WERI-Rb-1 (cell line): ENCODE measurements at regions not wholly inside any gene's neighbourhood (a gene's known extent, or its start where the extent isn't known, plus 50 kb on each side); places are given as distances from the start of the nearest gene placed in this dataset.
A peak's percentile ranks its signal among the peaks of the same experiment; 100 is the strongest.

ENCODE experiments used
- DNase-seq: peaks from one replicate; pipeline ENCODE4 v3.0.0-alpha.2; 2020
- H3K27ac ChIP-seq: fragments of 250-450 bp; sonication (Bioruptor Pico); 2 replicates; pipeline ENCODE4 v1.5.1; 2020; ENCODE audit warnings: mild to moderate bottlenecking, moderate library complexity
- H3K27me3 ChIP-seq: fragments of 250-450 bp; sonication (Bioruptor Pico); 2 replicates; pipeline ENCODE4 v1.5.1; 2021; ENCODE audit warnings: mild to moderate bottlenecking, low read depth, moderate library complexity; ENCODE audit not compliant: insufficient read depth, severe bottlenecking
- H3K36me3 ChIP-seq: fragments of 250-450 bp; sonication (Bioruptor Pico); 2 replicates; pipeline ENCODE4 v1.5.1; 2020; ENCODE audit warnings: mild to moderate bottlenecking, moderate library complexity
- H3K4me3 ChIP-seq: 2 replicates; pipeline ENCODE4 v1.5.1; 2011; ENCODE audit warnings: low read depth, mild to moderate bottlenecking, control low read depth, low read length
- H3K9me3 ChIP-seq: fragments of 250-450 bp; sonication (Bioruptor Pico); 2 replicates; pipeline ENCODE4 v1.5.1; 2021; ENCODE audit warnings: mild to moderate bottlenecking, moderate library complexity; ENCODE audit not compliant: severe bottlenecking
- TF ChIP-seq, protein P1 (sequence below): IDR thresholded peaks from 2 replicates; pipeline ENCODE4 v1.5.1; 2011; ENCODE audit warnings: low read depth, mild to moderate bottlenecking, control low read depth, inconsistent platforms, low read length

DNA sequence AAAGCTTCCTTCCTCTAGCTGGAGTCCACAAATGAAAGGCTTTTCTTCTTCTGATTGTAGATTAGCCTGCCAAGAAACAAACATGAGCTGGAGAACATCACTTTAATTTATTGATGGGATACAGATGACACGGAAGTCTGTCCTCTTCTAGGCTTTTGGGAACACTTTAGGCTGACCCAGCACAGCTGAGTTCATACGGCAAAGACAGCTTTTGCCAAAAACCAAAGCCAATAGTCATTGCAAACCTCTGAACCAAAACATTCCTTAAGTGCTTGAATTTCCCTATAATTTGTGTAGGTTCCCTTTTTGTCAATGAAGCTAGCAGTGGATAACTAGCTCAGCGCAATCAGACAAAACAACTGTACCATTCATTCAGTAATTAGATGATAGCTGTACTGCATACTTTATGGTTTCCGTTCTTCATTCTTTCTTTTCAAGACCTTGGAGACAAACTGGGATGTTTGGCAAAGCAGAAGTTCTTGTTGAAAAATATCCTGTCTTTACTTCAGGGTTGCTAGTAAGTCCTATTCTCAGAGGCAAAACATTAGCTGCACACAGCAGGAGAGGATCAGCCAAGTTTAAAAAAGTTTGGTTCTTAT, 95.7 kb upstream of the SPRY2 start:
- TF ChIP-seq, protein P1, sequence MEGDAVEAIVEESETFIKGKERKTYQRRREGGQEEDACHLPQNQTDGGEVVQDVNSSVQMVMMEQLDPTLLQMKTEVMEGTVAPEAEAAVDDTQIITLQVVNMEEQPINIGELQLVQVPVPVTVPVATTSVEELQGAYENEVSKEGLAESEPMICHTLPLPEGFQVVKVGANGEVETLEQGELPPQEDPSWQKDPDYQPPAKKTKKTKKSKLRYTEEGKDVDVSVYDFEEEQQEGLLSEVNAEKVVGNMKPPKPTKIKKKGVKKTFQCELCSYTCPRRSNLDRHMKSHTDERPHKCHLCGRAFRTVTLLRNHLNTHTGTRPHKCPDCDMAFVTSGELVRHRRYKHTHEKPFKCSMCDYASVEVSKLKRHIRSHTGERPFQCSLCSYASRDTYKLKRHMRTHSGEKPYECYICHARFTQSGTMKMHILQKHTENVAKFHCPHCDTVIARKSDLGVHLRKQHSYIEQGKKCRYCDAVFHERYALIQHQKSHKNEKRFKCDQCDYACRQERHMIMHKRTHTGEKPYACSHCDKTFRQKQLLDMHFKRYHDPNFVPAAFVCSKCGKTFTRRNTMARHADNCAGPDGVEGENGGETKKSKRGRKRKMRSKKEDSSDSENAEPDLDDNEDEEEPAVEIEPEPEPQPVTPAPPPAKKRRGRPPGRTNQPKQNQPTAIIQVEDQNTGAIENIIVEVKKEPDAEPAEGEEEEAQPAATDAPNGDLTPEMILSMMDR: no peak
- no peaks in the 10 kb centered on the region for H3K36me3 ChIP-seq
- no peaks in the 10 kb centered on the region for H3K9me3 ChIP-seq
- no peaks in the 10 kb centered on the region for H3K27me3 ChIP-seq
- no peak for DNase-seq
- peak overlapping the region; percentile 45 for H3K27ac ChIP-seq
- no peak overlapping the region for H3K4me3 ChIP-seq

DNA sequence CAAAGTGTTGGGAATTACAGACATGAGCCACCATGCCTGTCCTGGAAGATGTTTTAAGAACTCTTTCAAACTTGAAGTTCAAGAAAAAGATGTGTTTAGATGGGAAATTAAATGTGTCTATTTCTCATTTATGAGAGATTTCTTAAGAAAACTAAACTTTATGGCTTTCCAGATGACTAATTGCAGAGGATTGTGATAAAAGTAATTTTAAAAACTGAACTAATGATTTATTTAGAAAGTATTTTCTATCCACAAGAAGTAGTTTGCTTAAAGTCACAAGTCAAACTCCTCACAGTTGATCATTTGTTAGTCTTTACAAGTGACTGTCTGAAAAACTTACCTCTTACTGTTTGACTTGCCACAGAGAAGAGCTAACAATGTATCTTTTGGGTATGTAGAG, 89.6 kb upstream of the SPRY2 start:
- Histone ChIP-seq H3K4me3 (no peak overlapping the region), H3K27ac (no peak overlapping the region), H3K9me3 (no peaks in the 10 kb centered on the region), H3K27me3 (no peaks in the 10 kb centered on the region), H3K36me3 (no peaks in the 10 kb centered on the region)
- DNase-seq: no peak
- TF ChIP-seq, protein P1: no peak

DNA sequence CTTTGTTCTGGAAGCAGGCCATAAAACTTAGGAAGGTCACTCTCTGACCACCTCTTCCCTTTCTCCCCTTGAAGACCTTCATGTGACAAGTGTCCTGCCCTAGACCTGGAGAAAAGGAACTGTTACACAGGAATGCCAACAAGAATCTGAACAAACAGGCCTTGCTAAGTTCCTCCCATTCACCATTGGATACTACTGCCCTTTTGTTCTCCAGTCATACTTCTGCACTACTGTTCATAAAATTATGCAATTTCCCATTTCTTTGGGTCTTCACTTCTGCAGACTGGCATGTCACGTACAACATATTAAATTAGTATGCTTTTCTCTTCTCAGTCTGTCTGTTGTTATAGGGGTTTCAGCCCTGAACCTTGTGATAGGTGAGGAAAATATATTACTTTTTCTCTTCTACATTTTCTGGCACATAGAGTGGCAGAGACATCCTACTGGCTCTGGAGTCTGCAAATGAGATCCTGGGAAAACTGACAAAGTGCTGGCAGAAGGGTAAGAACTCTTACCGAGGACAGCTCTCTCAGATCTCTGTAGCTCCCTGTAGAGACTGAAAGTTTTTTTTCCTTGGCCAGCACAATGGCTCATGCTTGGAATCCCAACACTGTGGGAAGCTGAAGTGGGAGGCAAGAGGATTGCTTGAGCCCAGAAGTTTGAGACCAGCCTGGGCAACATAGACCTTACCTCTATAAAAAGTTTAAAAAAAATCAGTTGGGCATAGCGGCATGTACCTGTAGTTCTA, 87.6 kb upstream of the SPRY2 start:
- H3K27ac ChIP-seq: no peak overlapping the region
- DNase-seq: no peak
- TF ChIP-seq, protein P1: no peak
- H3K27me3 ChIP-seq: no peaks in the 10 kb centered on the region
- no peaks in the 10 kb centered on the region for H3K9me3 ChIP-seq
- H3K4me3 ChIP-seq: no peak overlapping the region
- H3K36me3 ChIP-seq: no peaks in the 10 kb centered on the region

DNA sequence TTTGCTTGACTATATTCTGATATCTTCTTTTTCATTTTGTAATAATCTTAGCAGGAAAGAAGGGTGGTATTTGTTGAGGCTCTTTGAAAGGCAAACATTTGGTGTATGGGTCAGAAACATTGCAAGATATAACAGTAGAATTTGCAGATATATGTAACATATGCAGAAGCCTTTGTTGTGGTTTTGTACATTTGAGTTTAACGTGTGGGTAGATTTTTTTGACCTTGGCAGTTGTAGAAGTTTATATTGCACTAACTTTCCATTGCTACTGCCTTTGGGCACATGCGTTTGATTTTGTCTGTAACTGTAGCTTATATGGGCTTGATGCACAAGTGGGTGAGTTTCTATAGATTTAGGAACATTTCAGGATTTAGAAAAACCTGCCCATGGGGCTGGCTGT, 78.5 kb upstream of the SPRY2 start:
- no peak overlapping the region for H3K4me3 ChIP-seq
- TF ChIP-seq, protein P1: no peak
- no peaks in the 10 kb centered on the region for H3K9me3 ChIP-seq
- no peaks in the 10 kb centered on the region for H3K27me3 ChIP-seq
- H3K36me3 ChIP-seq: no peaks in the 10 kb centered on the region
- no peak for DNase-seq
- no peak overlapping the region for H3K27ac ChIP-seq

DNA sequence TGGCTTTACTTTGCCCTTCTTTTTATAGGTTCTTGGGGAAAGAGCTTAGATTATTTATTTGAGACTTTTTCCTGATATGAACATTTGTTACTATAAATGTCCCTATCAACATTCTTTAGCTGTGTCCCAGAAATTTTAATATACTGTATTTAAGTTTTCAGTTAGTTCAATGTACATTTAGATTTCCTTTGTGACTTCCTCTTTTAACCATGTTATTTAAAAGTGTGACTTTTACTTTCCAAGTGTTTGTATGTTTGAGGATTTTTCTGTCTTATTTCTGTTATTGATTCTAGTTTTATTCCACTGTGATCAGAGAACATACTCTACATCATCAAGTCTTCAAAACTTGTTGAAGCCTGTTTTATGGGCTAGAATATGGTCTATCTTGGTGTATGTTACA, 72.7 kb upstream of the SPRY2 start:
- H3K4me3 ChIP-seq: no peak overlapping the region
- H3K9me3 ChIP-seq: no peaks in the 10 kb centered on the region
- TF ChIP-seq, protein P1: no peak
- DNase-seq: no peak
- no peak overlapping the region for H3K27ac ChIP-seq
- H3K36me3 ChIP-seq: no peaks in the 10 kb centered on the region
- no peaks in the 10 kb centered on the region for H3K27me3 ChIP-seq

DNA sequence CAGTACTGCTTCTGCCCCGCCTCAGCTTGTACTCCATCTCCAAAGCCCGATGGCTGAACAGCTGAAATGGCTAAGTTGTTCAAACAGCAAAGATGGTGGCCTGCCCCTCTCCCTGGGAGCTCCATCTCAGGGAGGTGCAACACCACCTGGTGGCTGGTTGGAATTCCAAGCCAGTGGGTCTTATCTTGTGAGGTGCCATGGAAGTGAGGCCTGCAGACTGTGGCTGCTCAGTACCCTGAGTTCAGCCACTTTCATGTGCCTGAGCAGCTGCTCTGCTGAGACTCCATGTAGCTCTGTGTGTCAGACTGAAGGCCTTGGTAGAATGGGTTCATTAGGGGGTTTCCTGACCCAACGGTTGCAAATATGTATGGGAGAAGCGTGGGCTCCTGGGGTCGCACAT, 67.3 kb upstream of the SPRY2 start:
- peak; percentile 9 for DNase-seq

More for the DNA sequence above, 67.3 kb upstream of the SPRY2 start:
- no peaks in the 10 kb centered on the region for H3K27me3 ChIP-seq
- H3K36me3 ChIP-seq: no peaks in the 10 kb centered on the region
- H3K9me3 ChIP-seq: no peaks in the 10 kb centered on the region
- TF ChIP-seq, protein P1: no peak
- no peak overlapping the region for H3K27ac ChIP-seq
- H3K4me3 ChIP-seq: no peak overlapping the region
